ENCODE measurements at regions not wholly inside any gene's neighbourhood (a gene's known extent, or its start where the extent isn't known, plus 50 kb on each side); places are given as distances from the start of the nearest gene placed in this dataset.

DNA sequence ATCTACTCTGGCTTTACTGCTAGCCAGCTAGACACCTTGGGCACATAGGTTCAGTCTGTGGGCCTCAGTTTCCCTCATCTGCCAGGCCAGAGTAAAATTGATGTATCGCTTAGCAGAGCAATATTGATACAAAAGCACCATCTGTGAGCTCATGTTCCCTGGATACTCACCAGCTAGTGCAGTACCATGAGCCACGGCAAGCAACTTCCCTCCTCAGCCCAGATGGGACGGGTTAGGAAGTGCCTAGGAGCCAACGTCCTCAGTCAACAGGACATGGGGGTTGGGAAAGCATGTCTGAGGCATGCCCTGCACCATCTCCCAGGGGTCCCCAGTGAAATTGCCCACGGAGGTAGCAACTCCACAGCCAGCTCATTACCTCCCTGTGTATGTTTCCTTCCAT, 258.3 kb downstream of the ANKRD60 start:
- TF ChIP-seq, protein P1, sequence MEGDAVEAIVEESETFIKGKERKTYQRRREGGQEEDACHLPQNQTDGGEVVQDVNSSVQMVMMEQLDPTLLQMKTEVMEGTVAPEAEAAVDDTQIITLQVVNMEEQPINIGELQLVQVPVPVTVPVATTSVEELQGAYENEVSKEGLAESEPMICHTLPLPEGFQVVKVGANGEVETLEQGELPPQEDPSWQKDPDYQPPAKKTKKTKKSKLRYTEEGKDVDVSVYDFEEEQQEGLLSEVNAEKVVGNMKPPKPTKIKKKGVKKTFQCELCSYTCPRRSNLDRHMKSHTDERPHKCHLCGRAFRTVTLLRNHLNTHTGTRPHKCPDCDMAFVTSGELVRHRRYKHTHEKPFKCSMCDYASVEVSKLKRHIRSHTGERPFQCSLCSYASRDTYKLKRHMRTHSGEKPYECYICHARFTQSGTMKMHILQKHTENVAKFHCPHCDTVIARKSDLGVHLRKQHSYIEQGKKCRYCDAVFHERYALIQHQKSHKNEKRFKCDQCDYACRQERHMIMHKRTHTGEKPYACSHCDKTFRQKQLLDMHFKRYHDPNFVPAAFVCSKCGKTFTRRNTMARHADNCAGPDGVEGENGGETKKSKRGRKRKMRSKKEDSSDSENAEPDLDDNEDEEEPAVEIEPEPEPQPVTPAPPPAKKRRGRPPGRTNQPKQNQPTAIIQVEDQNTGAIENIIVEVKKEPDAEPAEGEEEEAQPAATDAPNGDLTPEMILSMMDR (conservative IDR thresholded peaks at IDR 0.05; ENCODE audit: low read depth in 2 of 2), result no peak
- no peak for TF ChIP-seq EZH2 (IDR thresholded peaks at IDR 0.05; ENCODE audit: low read depth, unreplicated experiment)
- TF ChIP-seq POLR2AphosphoS5 (IDR thresholded peaks at IDR 0.05; ENCODE audit: low read depth), result no peak
- TF ChIP-seq EZH2phosphoT487 (IDR thresholded peaks at IDR 0.05; ENCODE audit: unreplicated experiment), result no peak
- TF ChIP-seq, protein P2, sequence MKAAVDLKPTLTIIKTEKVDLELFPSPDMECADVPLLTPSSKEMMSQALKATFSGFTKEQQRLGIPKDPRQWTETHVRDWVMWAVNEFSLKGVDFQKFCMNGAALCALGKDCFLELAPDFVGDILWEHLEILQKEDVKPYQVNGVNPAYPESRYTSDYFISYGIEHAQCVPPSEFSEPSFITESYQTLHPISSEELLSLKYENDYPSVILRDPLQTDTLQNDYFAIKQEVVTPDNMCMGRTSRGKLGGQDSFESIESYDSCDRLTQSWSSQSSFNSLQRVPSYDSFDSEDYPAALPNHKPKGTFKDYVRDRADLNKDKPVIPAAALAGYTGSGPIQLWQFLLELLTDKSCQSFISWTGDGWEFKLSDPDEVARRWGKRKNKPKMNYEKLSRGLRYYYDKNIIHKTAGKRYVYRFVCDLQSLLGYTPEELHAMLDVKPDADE (IDR thresholded peaks at IDR 0.05), result no peak
- TF ChIP-seq, protein P3, sequence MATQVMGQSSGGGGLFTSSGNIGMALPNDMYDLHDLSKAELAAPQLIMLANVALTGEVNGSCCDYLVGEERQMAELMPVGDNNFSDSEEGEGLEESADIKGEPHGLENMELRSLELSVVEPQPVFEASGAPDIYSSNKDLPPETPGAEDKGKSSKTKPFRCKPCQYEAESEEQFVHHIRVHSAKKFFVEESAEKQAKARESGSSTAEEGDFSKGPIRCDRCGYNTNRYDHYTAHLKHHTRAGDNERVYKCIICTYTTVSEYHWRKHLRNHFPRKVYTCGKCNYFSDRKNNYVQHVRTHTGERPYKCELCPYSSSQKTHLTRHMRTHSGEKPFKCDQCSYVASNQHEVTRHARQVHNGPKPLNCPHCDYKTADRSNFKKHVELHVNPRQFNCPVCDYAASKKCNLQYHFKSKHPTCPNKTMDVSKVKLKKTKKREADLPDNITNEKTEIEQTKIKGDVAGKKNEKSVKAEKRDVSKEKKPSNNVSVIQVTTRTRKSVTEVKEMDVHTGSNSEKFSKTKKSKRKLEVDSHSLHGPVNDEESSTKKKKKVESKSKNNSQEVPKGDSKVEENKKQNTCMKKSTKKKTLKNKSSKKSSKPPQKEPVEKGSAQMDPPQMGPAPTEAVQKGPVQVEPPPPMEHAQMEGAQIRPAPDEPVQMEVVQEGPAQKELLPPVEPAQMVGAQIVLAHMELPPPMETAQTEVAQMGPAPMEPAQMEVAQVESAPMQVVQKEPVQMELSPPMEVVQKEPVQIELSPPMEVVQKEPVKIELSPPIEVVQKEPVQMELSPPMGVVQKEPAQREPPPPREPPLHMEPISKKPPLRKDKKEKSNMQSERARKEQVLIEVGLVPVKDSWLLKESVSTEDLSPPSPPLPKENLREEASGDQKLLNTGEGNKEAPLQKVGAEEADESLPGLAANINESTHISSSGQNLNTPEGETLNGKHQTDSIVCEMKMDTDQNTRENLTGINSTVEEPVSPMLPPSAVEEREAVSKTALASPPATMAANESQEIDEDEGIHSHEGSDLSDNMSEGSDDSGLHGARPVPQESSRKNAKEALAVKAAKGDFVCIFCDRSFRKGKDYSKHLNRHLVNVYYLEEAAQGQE (IDR thresholded peaks at IDR 0.05; ENCODE audit: unreplicated experiment), result no peak
- TF ChIP-seq CREB1 (CRISPR knock-in tag; IDR thresholded peaks at IDR 0.05; ENCODE audit: low read depth), result no peak
